RWPE2 (cell line): ENCODE measurements at regions not wholly inside any gene's neighbourhood (a gene's known extent, or its start where the extent isn't known, plus 50 kb on each side); places are given as distances from the start of the nearest gene placed in this dataset.
"Not testable (repeated sequence)": the region's sequence is repeated elsewhere in the genome, so short reads cannot be mapped to it uniquely, and the experiment has no call there.

Experiments used
- ATAC-seq: fragments of 200-7000 bp; cut with Tn5 transposase; 3 replicates; pipeline ENCODE4 v1.9.1; 2021; ENCODE audit warnings: low read depth
- DNase-seq: peaks from one replicate; pipeline ENCODE4 v3.0.0-alpha.2; 2020; ENCODE audit warnings: low spot score
- H3K27ac ChIP-seq: fragments of 450-650 bp; 2 replicates; pipeline ENCODE4 v1.5.1; 2017; ENCODE audit warnings: mild to moderate bottlenecking; ENCODE audit not compliant: poor library complexity, severe bottlenecking
- H3K27me3 ChIP-seq: fragments of 250-450 bp; sonication (Bioruptor Pico); 2 replicates; pipeline ENCODE4 v1.5.1; 2021; ENCODE audit warnings: mild to moderate bottlenecking, moderate library complexity; ENCODE audit not compliant: insufficient read depth, poor library complexity, severe bottlenecking
- H3K36me3 ChIP-seq: fragments of 250-450 bp; sonication (Bioruptor Pico); 2 replicates; pipeline ENCODE4 v1.5.1; 2020; ENCODE audit warnings: low read depth, mild to moderate bottlenecking, moderate library complexity
- H3K4me1 ChIP-seq: fragments of 250-450 bp; sonication (Bioruptor Pico); 2 replicates; pipeline ENCODE4 v1.5.1; 2021; ENCODE audit warnings: mild to moderate bottlenecking, moderate library complexity; ENCODE audit not compliant: insufficient read depth, poor library complexity, severe bottlenecking
- H3K4me3 ChIP-seq: fragments of 250-450 bp; sonication (Bioruptor Pico); 2 replicates; pipeline ENCODE4 v1.5.1; 2021; ENCODE audit warnings: mild to moderate bottlenecking, moderate library complexity; ENCODE audit not compliant: severe bottlenecking
- H3K9me3 ChIP-seq: fragments of 250-450 bp; sonication (Bioruptor Pico); 2 replicates; pipeline ENCODE4 v1.5.1; 2021; ENCODE audit warnings: mild to moderate bottlenecking, moderate library complexity; ENCODE audit not compliant: severe bottlenecking
- TF ChIP-seq, protein P1 (sequence below): fragments of 450-650 bp; IDR thresholded peaks from one replicate; pipeline ENCODE4 v1.5.1; 2017; ENCODE audit warnings: mild to moderate bottlenecking, moderate library complexity; ENCODE audit not compliant: poor library complexity, severe bottlenecking

- no peaks in the 10 kb centered on the region for H3K36me3 ChIP-seq
- no peak overlapping the region for H3K4me3 ChIP-seq
- H3K9me3 ChIP-seq = no peaks in the 10 kb centered on the region
- no peak for DNase-seq
- TF ChIP-seq, protein P1, sequence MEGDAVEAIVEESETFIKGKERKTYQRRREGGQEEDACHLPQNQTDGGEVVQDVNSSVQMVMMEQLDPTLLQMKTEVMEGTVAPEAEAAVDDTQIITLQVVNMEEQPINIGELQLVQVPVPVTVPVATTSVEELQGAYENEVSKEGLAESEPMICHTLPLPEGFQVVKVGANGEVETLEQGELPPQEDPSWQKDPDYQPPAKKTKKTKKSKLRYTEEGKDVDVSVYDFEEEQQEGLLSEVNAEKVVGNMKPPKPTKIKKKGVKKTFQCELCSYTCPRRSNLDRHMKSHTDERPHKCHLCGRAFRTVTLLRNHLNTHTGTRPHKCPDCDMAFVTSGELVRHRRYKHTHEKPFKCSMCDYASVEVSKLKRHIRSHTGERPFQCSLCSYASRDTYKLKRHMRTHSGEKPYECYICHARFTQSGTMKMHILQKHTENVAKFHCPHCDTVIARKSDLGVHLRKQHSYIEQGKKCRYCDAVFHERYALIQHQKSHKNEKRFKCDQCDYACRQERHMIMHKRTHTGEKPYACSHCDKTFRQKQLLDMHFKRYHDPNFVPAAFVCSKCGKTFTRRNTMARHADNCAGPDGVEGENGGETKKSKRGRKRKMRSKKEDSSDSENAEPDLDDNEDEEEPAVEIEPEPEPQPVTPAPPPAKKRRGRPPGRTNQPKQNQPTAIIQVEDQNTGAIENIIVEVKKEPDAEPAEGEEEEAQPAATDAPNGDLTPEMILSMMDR = no peak
- ATAC-seq = no peak
- no peaks in the 10 kb centered on the region for H3K27me3 ChIP-seq
- no peaks in the 10 kb centered on the region for H3K4me1 ChIP-seq
- H3K27ac ChIP-seq = no peak overlapping the region
Observed at GRCh38 chr7:53121374-53121773, 85.9 kb downstream of the POM121L12 start.

GRCh38 chr7:53131697-53132096 is 96.3 kb downstream of the POM121L12 start:
- Histone ChIP-seq H3K27ac (no peak overlapping the region), H3K4me1 (no peaks in the 10 kb centered on the region), H3K9me3 (no peaks in the 10 kb centered on the region), H3K36me3 (no peaks in the 10 kb centered on the region), H3K4me3 (no peak overlapping the region), H3K27me3 (no peaks in the 10 kb centered on the region)
- DNase-seq (no peak), ATAC-seq (no peak)
- TF ChIP-seq, protein P1 = no peak

DNA sequence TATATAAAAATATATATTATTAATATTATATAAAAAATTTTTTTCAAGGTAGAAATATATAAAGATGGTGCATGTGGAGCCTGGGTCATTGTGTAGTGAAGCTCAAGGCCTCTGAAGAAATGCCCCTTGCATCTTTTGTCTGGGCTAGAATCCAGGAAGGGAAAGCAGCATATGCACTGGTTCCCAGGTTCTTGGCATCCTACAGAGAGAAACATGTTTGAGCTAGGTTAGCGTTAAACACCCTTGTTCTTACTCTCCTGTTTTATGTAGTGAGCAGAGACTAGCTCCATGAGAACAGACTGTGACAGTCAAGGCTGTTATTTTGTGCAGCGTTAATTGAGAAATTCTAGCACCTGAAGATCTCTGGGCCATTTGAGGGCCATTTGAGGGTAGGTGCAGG is 116.1 kb downstream of the POM121L12 start:
- ATAC-seq = no peak
- Histone ChIP-seq H3K36me3 (no peaks in the 10 kb centered on the region), H3K9me3 (no peaks in the 10 kb centered on the region), H3K27ac (no peak overlapping the region), H3K27me3 (peaks cover 2% of the 10 kb centered on the region), H3K4me1 (no peaks in the 10 kb centered on the region), H3K4me3 (no peak overlapping the region)
- TF ChIP-seq, protein P1 = no peak
- no peak for DNase-seq

DNA sequence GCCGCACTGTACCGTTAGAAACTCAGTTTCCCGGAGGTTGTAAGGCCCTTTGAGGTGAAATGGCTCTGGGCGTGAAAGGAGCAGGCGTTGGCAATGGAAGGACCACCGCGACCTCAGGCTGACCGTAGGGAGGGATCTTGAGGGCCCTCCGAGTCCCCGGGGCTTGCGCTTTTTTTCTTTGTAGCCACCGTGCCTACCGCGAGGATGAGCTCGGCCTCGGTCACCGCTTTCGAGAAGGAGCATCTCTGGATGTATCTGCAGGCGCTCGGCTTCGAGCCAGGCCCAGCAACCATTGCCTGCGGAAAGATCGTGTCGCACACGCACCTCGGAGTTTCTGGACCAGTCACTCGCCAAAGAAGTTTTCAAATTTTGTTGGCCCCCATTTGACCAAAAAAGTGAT is 151.8 kb downstream of the POM121L12 start:
- H3K27ac ChIP-seq, H3K36me3 ChIP-seq, DNase-seq, H3K27me3 ChIP-seq, H3K4me1 ChIP-seq, H3K9me3 ChIP-seq, H3K4me3 ChIP-seq, ATAC-seq: not testable (repeated sequence)

DNA sequence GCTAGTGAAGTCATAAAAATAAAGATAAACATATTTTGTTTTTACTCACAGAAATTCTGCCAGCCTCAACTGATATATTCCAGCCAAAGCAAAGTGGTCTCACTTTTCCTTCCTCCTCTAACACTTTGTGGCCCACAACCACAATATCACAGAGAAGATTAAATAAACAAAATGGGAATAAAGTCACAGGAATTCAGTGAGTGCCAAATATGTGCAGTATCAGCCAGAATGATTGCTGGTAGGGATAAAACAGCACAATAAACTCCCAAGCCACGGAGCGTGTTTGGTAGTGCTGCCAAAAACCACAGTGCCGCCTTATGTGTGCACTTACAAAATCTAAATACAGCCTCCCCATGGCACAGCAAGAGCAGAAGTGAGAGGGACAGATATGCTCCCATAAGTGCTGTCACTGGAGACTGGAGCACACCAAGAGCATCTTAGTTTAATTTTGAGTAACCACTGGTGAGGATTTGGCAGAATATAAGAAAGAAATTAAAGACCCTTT is 155.8 kb downstream of the POM121L12 start:
- H3K36me3 ChIP-seq = no peaks in the 10 kb centered on the region
- DNase-seq (no peak), ATAC-seq (no peak)
- H3K9me3 ChIP-seq = no peaks in the 10 kb centered on the region
- H3K4me1 ChIP-seq = no peaks in the 10 kb centered on the region
- TF ChIP-seq, protein P1 = no peak
- no peak overlapping the region for H3K4me3 ChIP-seq
- H3K27ac ChIP-seq = no peak overlapping the region
- H3K27me3 ChIP-seq = peaks cover 21% of the 10 kb centered on the region
